ENCODE measurements at regions not wholly inside any gene's neighbourhood (a gene's known extent, or its start where the extent isn't known, plus 50 kb on each side); places are given as distances from the start of the nearest gene placed in this dataset.
A peak's percentile ranks its signal among the peaks of the same experiment; 100 is the strongest.

DNA sequence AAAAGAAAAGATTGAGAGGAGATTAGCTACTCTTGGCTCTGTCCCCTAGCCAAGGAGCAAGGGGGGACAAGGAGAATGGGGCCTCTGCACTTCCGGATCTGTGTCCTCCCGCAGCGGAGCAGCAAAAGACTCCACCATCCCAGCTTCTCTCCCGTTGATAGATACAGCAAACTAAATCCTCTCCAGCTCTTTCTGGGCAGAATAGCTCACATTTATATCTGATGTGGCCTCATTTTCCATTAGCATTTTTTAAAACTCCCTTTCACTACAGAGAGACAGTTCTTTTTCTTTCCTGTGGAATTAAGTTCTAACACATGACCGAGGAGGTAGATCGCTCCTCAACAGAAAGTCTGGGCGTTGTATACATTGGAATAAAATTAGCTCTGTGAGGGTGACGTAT is 260.9 kb upstream of the SOX4 start:
- no peak overlapping the region for H3K4me3 ChIP-seq (ENCODE audit: low read length)
- TF ChIP-seq, protein P1, sequence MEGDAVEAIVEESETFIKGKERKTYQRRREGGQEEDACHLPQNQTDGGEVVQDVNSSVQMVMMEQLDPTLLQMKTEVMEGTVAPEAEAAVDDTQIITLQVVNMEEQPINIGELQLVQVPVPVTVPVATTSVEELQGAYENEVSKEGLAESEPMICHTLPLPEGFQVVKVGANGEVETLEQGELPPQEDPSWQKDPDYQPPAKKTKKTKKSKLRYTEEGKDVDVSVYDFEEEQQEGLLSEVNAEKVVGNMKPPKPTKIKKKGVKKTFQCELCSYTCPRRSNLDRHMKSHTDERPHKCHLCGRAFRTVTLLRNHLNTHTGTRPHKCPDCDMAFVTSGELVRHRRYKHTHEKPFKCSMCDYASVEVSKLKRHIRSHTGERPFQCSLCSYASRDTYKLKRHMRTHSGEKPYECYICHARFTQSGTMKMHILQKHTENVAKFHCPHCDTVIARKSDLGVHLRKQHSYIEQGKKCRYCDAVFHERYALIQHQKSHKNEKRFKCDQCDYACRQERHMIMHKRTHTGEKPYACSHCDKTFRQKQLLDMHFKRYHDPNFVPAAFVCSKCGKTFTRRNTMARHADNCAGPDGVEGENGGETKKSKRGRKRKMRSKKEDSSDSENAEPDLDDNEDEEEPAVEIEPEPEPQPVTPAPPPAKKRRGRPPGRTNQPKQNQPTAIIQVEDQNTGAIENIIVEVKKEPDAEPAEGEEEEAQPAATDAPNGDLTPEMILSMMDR (conservative IDR thresholded peaks at IDR 0.05; ENCODE audit: low read depth, low read length), result no peak
- DNase-seq (ENCODE audit: low read depth), result no peak

DNA sequence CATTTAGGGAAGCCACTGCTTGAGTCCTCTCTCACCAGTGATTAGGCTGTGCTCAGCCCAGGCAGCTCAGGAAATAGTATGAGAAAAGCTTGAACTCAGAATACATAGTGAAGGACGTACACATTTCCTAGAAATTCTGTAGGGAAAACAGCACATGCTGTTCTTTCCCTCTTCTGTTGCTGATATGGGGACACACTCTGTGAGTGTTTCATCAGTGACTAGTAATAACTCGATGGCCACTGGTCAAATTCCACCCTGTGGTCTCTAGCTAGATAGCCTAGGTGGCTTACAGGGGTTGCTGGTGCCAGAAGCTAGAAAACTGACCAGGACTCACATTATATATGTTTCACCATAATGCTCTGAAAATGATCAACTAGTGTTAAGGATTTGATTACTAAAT is 259.8 kb upstream of the SOX4 start:
- no peak for DNase-seq (ENCODE audit: low read depth)
- TF ChIP-seq, protein P1 (conservative IDR thresholded peaks at IDR 0.05; ENCODE audit: low read depth, low read length), result no peak
- H3K4me3 ChIP-seq (ENCODE audit: low read length), result no peak overlapping the region

DNA sequence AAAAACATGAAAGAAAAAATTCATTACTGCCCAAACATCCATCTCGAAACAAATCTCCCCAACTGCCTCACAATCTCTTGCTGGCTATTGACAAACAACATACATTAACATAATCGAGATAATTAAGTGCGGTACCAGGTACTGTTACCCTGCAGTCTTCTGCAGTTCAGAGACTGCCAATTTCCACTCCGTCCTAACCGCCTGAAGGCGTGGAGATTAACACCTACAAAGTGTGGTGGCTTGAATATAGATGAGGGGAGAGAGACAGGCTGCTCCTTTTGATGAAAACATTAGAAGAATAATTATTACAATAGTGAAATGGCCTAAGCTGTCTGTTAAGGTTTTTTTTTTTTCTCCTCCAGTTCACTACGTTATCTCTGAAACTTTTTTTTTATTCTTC is 258.9 kb upstream of the SOX4 start:
- TF ChIP-seq, protein P1 (conservative IDR thresholded peaks at IDR 0.05; ENCODE audit: low read depth, low read length), result no peak
- no peak overlapping the region for H3K4me3 ChIP-seq (ENCODE audit: low read length)
- DNase-seq (ENCODE audit: low read depth), result no peak

DNA sequence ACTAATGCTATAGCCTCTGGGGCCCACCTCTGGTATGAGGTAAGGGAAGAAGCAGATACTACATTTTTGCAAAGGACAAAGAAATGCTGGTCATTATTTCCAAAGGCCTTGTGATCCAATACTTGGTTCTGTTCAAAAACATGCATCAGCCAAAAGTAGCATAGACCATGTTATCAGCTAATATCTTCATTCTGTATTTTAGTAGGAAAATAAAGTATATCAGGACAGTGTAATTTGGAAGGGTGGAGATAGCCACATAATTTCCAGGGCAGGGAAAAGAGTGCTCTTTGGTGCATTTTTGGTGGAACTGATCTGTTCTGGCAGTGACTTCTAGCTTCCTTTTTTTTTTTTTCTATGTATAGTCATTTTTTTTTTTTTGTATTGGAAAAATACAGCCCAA is 258.0 kb upstream of the SOX4 start:
- no peak overlapping the region for H3K4me3 ChIP-seq (ENCODE audit: low read length)
- no peak for DNase-seq (ENCODE audit: low read depth)
- TF ChIP-seq, protein P1 (conservative IDR thresholded peaks at IDR 0.05; ENCODE audit: low read depth, low read length), result no peak

DNA sequence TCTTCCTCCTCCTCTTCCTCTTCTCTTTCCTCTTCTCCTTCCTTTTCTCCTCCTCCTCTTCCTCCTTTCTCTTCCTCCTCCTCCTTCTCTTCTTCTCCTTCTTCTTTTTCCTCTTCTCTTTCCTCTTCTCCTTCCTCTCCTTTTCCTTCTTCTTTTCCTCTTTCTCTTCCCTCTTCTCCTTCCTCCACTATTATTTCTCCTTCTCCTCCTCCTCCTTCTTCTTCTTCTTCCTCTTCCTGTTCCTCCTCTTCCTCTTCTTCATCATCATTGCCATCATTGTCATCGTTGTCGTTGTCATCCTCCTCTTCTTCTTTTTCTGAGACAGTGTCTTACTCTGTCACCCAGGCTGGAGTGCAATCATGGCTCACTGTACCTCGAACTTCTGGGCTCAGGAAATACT is 256.3 kb upstream of the SOX4 start:
- TF ChIP-seq, protein P1 (conservative IDR thresholded peaks at IDR 0.05; ENCODE audit: low read depth, low read length), result no peak

DNA sequence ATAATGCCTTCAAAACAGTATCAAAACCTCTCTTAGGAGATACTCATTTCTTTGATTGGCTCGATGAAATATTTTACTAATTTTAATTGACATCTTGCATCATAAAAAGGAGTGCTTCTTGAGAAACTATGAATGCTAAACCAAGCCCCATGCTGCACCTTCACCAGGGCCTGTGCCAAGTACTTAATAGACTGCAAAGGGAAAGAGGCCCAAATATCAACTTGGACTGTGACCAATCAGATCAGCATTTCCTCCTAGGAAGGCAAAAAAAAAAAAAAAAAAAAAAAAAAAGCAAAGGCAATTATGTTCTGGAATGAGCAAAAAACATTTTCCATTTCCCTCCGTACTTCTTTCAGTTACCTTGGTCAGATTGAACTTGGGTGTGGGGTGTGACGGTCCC is 253.0 kb upstream of the SOX4 start:
- DNase-seq (ENCODE audit: low read depth), result peak; percentile 18
- H3K4me3 ChIP-seq (ENCODE audit: low read length), result no peak overlapping the region

More for the DNA sequence above, 256.3 kb upstream of the SOX4 start:
- DNase-seq (ENCODE audit: low read depth), result no peak
- no peak overlapping the region for H3K4me3 ChIP-seq (ENCODE audit: low read length)

DNA sequence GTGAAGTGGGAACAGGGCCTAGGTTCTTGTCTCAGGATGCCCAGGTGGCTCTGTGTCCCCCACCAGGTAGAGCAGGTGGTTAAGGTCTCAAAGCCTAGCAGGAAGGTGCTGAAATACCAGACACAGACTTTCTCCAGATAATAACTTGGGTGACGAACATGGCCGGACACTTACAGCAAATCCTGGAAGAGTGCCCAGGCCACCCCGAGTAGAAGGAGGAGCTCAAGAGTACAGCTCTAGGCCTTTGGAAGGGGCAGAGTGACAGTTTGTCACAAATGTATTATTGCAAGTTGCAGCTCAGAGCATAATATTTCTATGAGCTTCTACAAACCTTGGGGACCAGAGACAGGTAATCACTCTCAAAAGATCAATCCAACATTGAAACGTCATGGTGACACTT is 251.6 kb upstream of the SOX4 start:
- no peak for DNase-seq (ENCODE audit: low read depth)

More for the DNA sequence above, 253.0 kb upstream of the SOX4 start:
- TF ChIP-seq, protein P1 (conservative IDR thresholded peaks at IDR 0.05; ENCODE audit: low read depth, low read length), result no peak

More for the DNA sequence above, 251.6 kb upstream of the SOX4 start:
- no peak overlapping the region for H3K4me3 ChIP-seq (ENCODE audit: low read length)
- TF ChIP-seq, protein P1 (conservative IDR thresholded peaks at IDR 0.05; ENCODE audit: low read depth, low read length), result no peak
